H7 (cell line): ENCODE measurements at regions not wholly inside any gene's neighbourhood (a gene's known extent, or its start where the extent isn't known, plus 50 kb on each side); places are given as distances from the start of the nearest gene placed in this dataset.

Experiments used
- DNase-seq: peaks from one replicate; pipeline ENCODE4 v3.0.0; 2012
- H3K27me3 ChIP-seq: 2 replicates; pipeline ENCODE4 v1.6.0; 2011; ENCODE audit warnings: mild to moderate bottlenecking, low read length; ENCODE audit not compliant: control insufficient read depth, insufficient read depth
- H3K36me3 ChIP-seq: replicated peaks from 2 replicates; pipeline ENCODE4 v1.5.1; 2011; ENCODE audit warnings: low read length; ENCODE audit not compliant: control insufficient read depth, insufficient read depth
- H3K4me3 ChIP-seq: 2 replicates; pipeline ENCODE4 v1.5.1; 2011; ENCODE audit warnings: low read depth, mild to moderate bottlenecking, control low read depth, low read length, moderate library complexity; ENCODE audit not compliant: insufficient read depth

DNA sequence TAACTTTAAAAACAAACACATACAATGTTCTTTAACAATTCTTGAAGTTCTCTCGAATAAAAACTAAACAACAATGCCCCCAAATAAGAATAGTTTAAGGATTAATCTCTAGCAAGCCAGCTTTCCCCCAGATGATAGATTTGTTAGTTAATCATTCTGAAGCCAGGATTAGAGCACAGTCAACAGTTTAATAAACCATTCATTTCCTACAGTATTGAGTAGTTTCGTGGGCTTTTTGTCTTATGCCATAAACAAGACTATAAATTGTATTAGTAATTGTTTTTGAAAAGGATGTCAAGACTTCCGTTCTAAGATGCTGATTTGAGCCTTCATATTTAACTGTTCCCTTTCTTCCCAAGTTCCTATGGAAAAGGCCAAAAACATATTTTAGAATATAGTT, 136.6 kb downstream of the PIK3R1 start:
- DNase-seq: no peak
- no peak overlapping the region for H3K4me3 ChIP-seq
- no peaks in the 10 kb centered on the region for H3K27me3 ChIP-seq
- no peaks in the 10 kb centered on the region for H3K36me3 ChIP-seq

GRCh38 chr5:68353605-68354004, 138.0 kb downstream of the PIK3R1 start:
- Histone ChIP-seq H3K36me3 (no peaks in the 10 kb centered on the region), H3K4me3 (no peak overlapping the region), H3K27me3 (no peaks in the 10 kb centered on the region)
- DNase-seq: no peak

GRCh38 chr5:68354315-68354714, 138.8 kb downstream of the PIK3R1 start:
- Histone ChIP-seq H3K36me3 (no peaks in the 10 kb centered on the region), H3K4me3 (no peak overlapping the region), H3K27me3 (no peaks in the 10 kb centered on the region)
- DNase-seq: no peak

GRCh38 chr5:68356216-68356615, 140.7 kb downstream of the PIK3R1 start:
- Histone ChIP-seq H3K36me3 (no peaks in the 10 kb centered on the region), H3K27me3 (no peaks in the 10 kb centered on the region), H3K4me3 (no peak overlapping the region)
- DNase-seq: no peak

- Histone ChIP-seq H3K36me3 (no peaks in the 10 kb centered on the region), H3K4me3 (no peak overlapping the region), H3K27me3 (no peaks in the 10 kb centered on the region)
- no peak for DNase-seq
Measured at GRCh38 chr5:68356623-68357022, 141.1 kb downstream of the PIK3R1 start.

- no peak for DNase-seq
- Histone ChIP-seq H3K4me3 (no peak overlapping the region), H3K36me3 (no peaks in the 10 kb centered on the region), H3K27me3 (no peaks in the 10 kb centered on the region)
Measured at GRCh38 chr5:68359699-68360098, 144.1 kb downstream of the PIK3R1 start.

DNA sequence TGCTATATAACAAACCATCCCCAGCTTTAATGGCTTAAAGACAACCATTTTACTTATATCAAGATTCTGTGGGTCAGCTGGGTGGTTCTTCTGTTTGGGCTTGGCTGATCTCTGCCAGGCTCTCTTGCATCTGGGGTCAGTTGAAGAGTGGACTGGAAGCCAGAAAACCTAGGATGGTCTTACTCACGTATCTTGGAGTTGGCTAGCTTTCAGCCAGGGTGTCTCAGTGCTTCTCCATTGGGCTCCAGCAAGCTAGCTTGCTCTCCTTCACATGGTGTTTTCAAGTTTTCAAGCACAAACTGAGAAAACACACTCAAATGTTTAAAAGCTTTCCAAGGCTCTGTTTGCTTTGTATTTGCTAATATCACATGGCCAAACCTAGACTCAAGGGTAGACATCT, 146.8 kb downstream of the PIK3R1 start:
- DNase-seq: no peak
- Histone ChIP-seq H3K4me3 (no peak overlapping the region), H3K27me3 (no peaks in the 10 kb centered on the region), H3K36me3 (no peaks in the 10 kb centered on the region)

- Histone ChIP-seq H3K27me3 (no peaks in the 10 kb centered on the region), H3K4me3 (no peak overlapping the region)
Measured at GRCh38 chr5:68365889-68366288, 150.3 kb downstream of the PIK3R1 start.

DNA sequence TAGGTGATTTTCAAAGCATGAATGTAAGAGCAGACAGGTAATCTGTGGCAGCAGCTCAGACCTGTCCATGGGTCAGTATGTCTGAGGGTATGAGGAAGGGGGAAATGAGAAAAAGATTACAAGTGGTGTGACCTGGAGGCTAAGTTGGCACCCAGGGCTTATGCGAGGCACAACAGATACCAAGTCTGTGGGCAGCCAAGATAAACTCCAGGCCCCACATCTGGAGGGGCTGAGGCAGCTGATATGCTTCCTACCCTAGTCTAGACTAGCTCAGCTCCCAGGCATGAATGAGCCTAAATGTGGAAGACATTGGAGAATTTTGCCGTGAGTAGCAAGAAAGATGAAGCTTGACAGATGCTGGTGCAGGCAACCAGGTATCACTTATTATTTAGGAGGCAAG, 151.7 kb downstream of the PIK3R1 start:
- Histone ChIP-seq H3K4me3 (no peak overlapping the region), H3K27me3 (no peaks in the 10 kb centered on the region), H3K36me3 (no peaks in the 10 kb centered on the region)
- no peak for DNase-seq

More at GRCh38 chr5:68365889-68366288, 150.3 kb downstream of the PIK3R1 start:
- H3K36me3 ChIP-seq: no peaks in the 10 kb centered on the region
- DNase-seq: no peak

DNA sequence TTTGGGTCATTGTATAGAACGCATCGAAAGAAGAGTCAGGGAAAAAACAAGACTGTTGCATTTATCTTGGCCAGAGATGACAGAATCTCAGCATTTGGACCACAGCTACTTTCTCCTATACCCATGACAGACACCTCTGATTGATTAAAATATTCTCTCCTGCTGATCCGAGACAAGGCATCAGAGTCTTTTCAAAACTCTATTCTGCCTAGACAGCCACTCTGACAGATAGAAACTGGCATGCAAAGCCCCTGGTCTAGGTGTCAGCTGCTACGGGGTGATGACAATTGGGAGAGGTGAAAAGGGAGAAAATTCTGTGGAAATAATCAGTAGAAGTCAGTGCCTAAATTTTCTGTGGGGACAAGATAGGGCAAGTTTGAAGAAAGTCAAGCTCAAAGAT, 152.2 kb downstream of the PIK3R1 start:
- Histone ChIP-seq H3K27me3 (no peaks in the 10 kb centered on the region), H3K4me3 (no peak overlapping the region), H3K36me3 (no peaks in the 10 kb centered on the region)
- DNase-seq: no peak

DNA sequence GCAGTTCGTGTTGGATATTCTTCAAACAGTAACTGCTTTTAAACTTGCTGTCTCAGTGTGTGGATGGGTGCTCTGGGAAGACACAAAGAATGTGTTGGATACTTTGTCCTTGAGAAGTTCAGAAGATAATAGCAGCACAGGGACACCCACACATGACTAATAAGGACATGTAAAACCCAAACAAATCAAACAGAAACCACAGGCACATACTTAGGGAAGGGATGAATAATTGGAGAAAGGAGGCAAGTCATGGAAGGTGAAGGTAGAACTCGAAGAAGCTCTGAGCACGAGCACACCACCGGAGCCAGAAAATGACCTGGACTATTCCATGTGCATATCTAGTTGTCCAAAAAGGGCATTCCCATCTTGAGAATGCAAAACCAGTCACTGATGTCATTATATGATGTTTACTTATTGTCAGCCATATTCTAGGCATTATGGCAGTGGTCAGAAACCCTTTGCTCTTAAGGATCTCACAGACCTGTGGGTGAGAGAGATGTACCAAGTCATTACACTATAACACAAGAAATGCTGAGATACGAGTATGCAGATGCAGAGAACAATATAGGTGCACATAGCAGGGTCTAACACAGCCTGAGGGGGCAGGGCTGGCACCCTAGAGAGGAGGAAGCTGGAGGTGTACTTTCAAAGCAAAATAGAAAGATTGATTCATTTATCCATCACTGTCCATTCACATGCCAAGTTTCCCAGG, 152.9 kb downstream of the PIK3R1 start:
- no peak for DNase-seq
- Histone ChIP-seq H3K4me3 (no peak overlapping the region), H3K36me3 (no peaks in the 10 kb centered on the region), H3K27me3 (no peaks in the 10 kb centered on the region)

DNA sequence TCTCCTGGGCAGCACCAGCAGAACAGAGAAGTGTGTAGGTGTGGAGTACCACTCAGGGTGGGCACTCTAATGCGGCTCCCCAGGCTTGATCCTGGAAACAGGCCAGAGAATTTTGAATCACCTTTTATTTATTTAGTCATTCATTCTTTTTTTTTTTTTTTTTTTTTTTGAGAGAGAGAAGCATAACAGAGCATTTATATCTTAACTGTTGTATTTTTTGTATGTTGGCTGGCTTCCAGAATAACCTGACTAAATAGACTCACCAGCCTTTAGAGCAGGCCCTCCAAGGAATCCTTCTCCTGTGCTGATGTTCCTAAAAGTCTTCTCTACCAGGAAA, 153.4 kb downstream of the PIK3R1 start:
- DNase-seq: no peak
- Histone ChIP-seq H3K27me3 (no peaks in the 10 kb centered on the region), H3K36me3 (no peaks in the 10 kb centered on the region), H3K4me3 (no peak overlapping the region)

DNA sequence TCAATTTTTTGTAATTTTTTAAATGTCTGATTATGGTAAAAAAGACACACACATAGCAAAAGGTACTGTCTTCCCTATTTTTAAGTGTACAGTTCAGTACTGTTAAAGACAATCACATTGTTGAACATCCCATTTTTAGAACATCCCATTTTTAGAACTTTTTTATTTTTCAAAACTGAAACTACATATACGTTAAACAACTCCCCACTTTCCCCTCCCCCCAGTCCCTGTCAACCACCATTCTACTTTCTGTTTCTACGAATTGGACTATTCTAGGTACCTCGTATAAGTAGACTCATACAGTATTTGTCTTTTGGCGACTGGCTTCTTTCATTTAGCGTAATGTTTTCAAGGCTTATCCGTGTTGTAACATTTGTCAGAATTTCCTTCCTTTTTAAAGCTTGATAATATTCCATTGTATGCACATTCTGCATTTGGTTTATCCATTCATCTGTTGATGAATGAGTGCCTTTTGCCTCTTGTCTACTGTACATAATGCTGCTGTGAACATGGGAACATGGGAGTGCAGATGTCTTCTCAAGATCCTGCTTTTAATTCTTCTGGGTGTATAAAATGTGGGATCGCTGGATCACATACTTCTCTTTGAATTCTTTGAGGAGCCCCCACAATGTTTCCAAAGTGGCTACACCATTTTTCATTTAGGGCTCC, 154.0 kb downstream of the PIK3R1 start:
- Histone ChIP-seq H3K36me3 (no peaks in the 10 kb centered on the region), H3K4me3 (no peak overlapping the region), H3K27me3 (no peaks in the 10 kb centered on the region)
- no peak for DNase-seq

DNA sequence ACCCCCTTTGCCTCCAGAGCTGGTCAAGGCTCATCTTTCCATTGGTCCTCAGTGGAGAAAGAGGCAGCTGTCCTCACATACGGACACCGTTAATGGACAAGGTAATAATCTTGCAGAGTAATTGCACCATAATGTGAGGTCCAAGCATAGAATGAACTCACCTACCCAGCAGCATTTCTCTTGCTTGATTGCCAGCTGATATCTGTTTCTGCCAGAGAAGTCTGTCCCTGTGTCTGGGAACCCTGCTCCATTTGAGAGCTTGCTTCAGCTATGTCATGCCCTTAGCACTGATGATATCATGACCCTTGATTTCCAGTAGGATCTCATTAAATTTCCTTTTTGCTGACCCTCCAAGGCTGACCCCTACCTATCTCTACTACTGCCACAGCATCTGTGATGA, 154.6 kb downstream of the PIK3R1 start:
- H3K4me3 ChIP-seq: no peak overlapping the region
- no peaks in the 10 kb centered on the region for H3K36me3 ChIP-seq
- H3K27me3 ChIP-seq: no peaks in the 10 kb centered on the region
- DNase-seq: no peak

- H3K27me3 ChIP-seq: no peaks in the 10 kb centered on the region
- no peak overlapping the region for H3K4me3 ChIP-seq
- no peak for DNase-seq
- H3K36me3 ChIP-seq: no peaks in the 10 kb centered on the region
Measured at GRCh38 chr5:68371607-68372006, 156.1 kb downstream of the PIK3R1 start.
